IMR-90 (cell line): ENCODE measurements at regions not wholly inside any gene's neighbourhood (a gene's known extent, or its start where the extent isn't known, plus 50 kb on each side); places are given as distances from the start of the nearest gene placed in this dataset.

Source experiments
- ATAC-seq: fragments of 200-7000 bp; cut with Tn5 transposase; 2 replicates; pipeline ENCODE4 v1.9.1; 2020; ENCODE audit warnings: low read depth, mild to moderate bottlenecking, moderate library complexity
- BruUV-seq: library from RNA; stranded (reverse); fragments of 400-500 nt; replicated peaks from 2 replicates; lab custom pipeline; 2021; lab: Mats Ljungman, UMichigan
- CTCF ChIA-PET: fragments of 300-600 bp; formaldehyde crosslinking; extraction: SDS; loops from one replicate; lab custom pipeline; 2021; ENCODE audit warnings: antibody characterized with exemption; lab: Yijun Ruan, JAX
- POLR2A ChIA-PET: fragments of 300-600 bp; sonication (Branson Sonifier 250); formaldehyde crosslinking; loops from one replicate; lab custom pipeline; 2022; ENCODE audit warnings: antibody characterized with exemption; ENCODE audit not compliant: unreplicated experiment; lab: Charles Lee
- DNase-seq: peaks from one replicate; pipeline ENCODE4 v3.0.0; 2013
- H2AFZ ChIP-seq: replicated peaks from 2 replicates; pipeline ENCODE3; 2013; ENCODE audit warnings: low read length, mild to moderate bottlenecking; ENCODE audit not compliant: poor library complexity
- H2AK5ac ChIP-seq: 2 replicates; pipeline ENCODE4 v1.6.1; 2013; ENCODE audit warnings: low read depth, low read length, inconsistent platforms
- H2AK9ac ChIP-seq: replicated peaks from 2 replicates; pipeline ENCODE3; 2013; ENCODE audit warnings: mild to moderate bottlenecking, low read depth, low read length, moderate library complexity; ENCODE audit not compliant: poor library complexity
- H2BK120ac ChIP-seq: 2 replicates; pipeline ENCODE4 v1.6.1; 2013; ENCODE audit warnings: low read depth, low read length, inconsistent platforms
- H2BK15ac ChIP-seq: 3 replicates; pipeline ENCODE4 v1.6.1; 2013; ENCODE audit warnings: low read depth, low read length, inconsistent platforms
- H2BK20ac ChIP-seq: 2 replicates; pipeline ENCODE4 v1.6.1; 2013; ENCODE audit warnings: low read depth, mild to moderate bottlenecking, inconsistent platforms, low read length, moderate library complexity
- H2BK5ac ChIP-seq: 2 replicates; pipeline ENCODE4 v1.6.1; 2013; ENCODE audit warnings: mild to moderate bottlenecking, low read depth, low read length, inconsistent platforms; ENCODE audit not compliant: poor library complexity, severe bottlenecking
- H3K14ac ChIP-seq: replicated peaks from 2 replicates; pipeline ENCODE4 v1.6.1; 2013; ENCODE audit warnings: low read depth, low read length, inconsistent platforms
- H3K18ac ChIP-seq: 2 replicates; pipeline ENCODE4 v1.6.1; 2013; ENCODE audit warnings: low read depth, low read length, control low read depth
- H3K23ac ChIP-seq: 2 replicates; pipeline ENCODE4 v1.6.1; 2013; ENCODE audit warnings: low read depth, low read length, inconsistent platforms
- H3K27ac ChIP-seq: 2 replicates; pipeline ENCODE4 v1.5.1; 2013; ENCODE audit warnings: mild to moderate bottlenecking, control low read depth, low read length; ENCODE audit not compliant: insufficient read depth
- H3K27me3 ChIP-seq: 2 replicates; pipeline ENCODE4 v1.6.1; 2013; ENCODE audit warnings: low read length; ENCODE audit not compliant: control insufficient read depth, insufficient read depth
- H3K36me3 ChIP-seq: 2 replicates; pipeline ENCODE4 v1.6.1; 2013; ENCODE audit warnings: low read length, mixed read lengths; ENCODE audit not compliant: control insufficient read depth, insufficient read depth
- H3K4ac ChIP-seq: 2 replicates; pipeline ENCODE4 v1.6.1; 2013; ENCODE audit warnings: low read depth, low read length, inconsistent platforms
- H3K4me1 ChIP-seq: 2 replicates; pipeline ENCODE4 v1.6.1; 2013; ENCODE audit warnings: low read length, mixed read lengths; ENCODE audit not compliant: control insufficient read depth, insufficient read depth
- H3K4me2 ChIP-seq: 2 replicates; pipeline ENCODE4 v1.6.1; 2013; ENCODE audit warnings: low read depth, mild to moderate bottlenecking, control low read depth, low read length, moderate library complexity
- H3K4me3 ChIP-seq: 2 replicates; pipeline ENCODE4 v1.5.1; 2013; ENCODE audit warnings: low read depth, mild to moderate bottlenecking, control low read depth, low read length, moderate library complexity; ENCODE audit not compliant: insufficient read depth
- H3K56ac ChIP-seq: 2 replicates; pipeline ENCODE4 v1.6.1; 2013; ENCODE audit warnings: low read length, inconsistent platforms; ENCODE audit not compliant: insufficient read depth; ENCODE audit errors: extremely low read depth
- H3K79me1 ChIP-seq, 2 experiments: 2 replicates each; pipeline ENCODE4 v1.6.1; 2013; ENCODE audit warnings: low read length in 2 of 2, inconsistent platforms in 1 of 2, low read depth in 1 of 2
- H3K9ac ChIP-seq: 2 replicates; pipeline ENCODE4 v1.6.1; 2013; ENCODE audit warnings: low read depth, low read length, control low read depth
- H3K9me1 ChIP-seq: 2 replicates; pipeline ENCODE4 v1.6.1; 2013; ENCODE audit warnings: low read length, inconsistent platforms; ENCODE audit not compliant: insufficient read depth
- H3K9me3 ChIP-seq: 2 replicates; pipeline ENCODE4 v1.6.1; 2013; ENCODE audit warnings: low read length; ENCODE audit not compliant: control insufficient read depth, insufficient read depth
- H4K20me1 ChIP-seq: 2 replicates; pipeline ENCODE4 v1.6.1; 2013; ENCODE audit warnings: low read length, inconsistent platforms; ENCODE audit not compliant: insufficient read depth
- H4K5ac ChIP-seq: 2 replicates; pipeline ENCODE4 v1.6.1; 2013; ENCODE audit warnings: mild to moderate bottlenecking, low read depth, low read length, control low read depth
- H4K8ac ChIP-seq, 2 experiments: 2 replicates each; pipeline ENCODE4 v1.6.1; 2013; ENCODE audit warnings: low read depth in 2 of 2, low read length in 2 of 2, control low read depth in 1 of 2, inconsistent platforms in 1 of 2
- H4K91ac ChIP-seq: 2 replicates; pipeline ENCODE4 v1.6.1; 2013; ENCODE audit warnings: low read depth, low read length, inconsistent platforms; ENCODE audit not compliant: insufficient read depth
- CEBPB ChIP-seq: IDR thresholded peaks from 2 replicates; pipeline ENCODE4 v1.6.1; 2012; ENCODE audit warnings: low read depth, low read length, improper control_type of control experiment
- CHD1 ChIP-seq: IDR thresholded peaks from 2 replicates; pipeline ENCODE4 v1.6.1; 2012; ENCODE audit warnings: low read depth, low read length, improper control_type of control experiment
- ELK1 ChIP-seq: fragments of 150-350 bp; IDR thresholded peaks from 2 replicates; pipeline ENCODE4 v1.6.1; 2016; ENCODE audit warnings: low read depth, mild to moderate bottlenecking, low read length, moderate library complexity, borderline replicate concordance
- FOS ChIP-seq: fragments of 150-350 bp; IDR thresholded peaks from 2 replicates; pipeline ENCODE4 v1.6.1; 2016; ENCODE audit warnings: low read depth, low read length
- USF2 ChIP-seq: fragments of 150-350 bp; IDR thresholded peaks from 2 replicates; pipeline ENCODE4 v1.6.1; 2017; ENCODE audit warnings: mild to moderate bottlenecking, antibody characterized with exemption, low read length, low read depth
- WGBS, 2 experiments: methylation state at CpG; one replicate each; pipeline versions ENCODE4 v1.1.5 to v1.1.7; 2013; ENCODE audit warnings: missing lambda C conversion rate in 2 of 2; ENCODE audit not compliant: insufficient read length in 1 of 2; ENCODE audit errors: extremely low coverage in 2 of 2; 5-methylcytosine and 5-hydroxymethylcytosine counted together
- dilution Hi-C: fragments of 300-500 bp; cut with HindIII; formaldehyde crosslinking; loops from one replicate; pipeline ENCODE4 v1.14.3; 2018; ENCODE audit warnings: low sequenced_read_pairs; ENCODE audit not compliant: unreplicated experiment
- in situ Hi-C: fragments of 300-500 bp; cut with MboI; formaldehyde crosslinking; loops from 3 replicates; pipeline ENCODE4 v1.14.3; 2019; ENCODE audit warnings: low sequenced_read_pairs, inconsistent platforms, mixed read lengths
- intact Hi-C: fragments of 100-400 bp; cut with micrococcal nuclease; formaldehyde crosslinking; loops from 2 replicates; pipeline ENCODE4 v1.10.0; 2022

- Histone ChIP-seq H3K18ac (no peak overlapping the region), H4K5ac (no peak overlapping the region), H2BK120ac (no peak overlapping the region), H3K36me3 (no peaks in the 10 kb centered on the region), H3K4me2 (no peak overlapping the region), H3K9me3 (no peaks in the 10 kb centered on the region), H3K4me3 (no peak overlapping the region), H3K4me1 (peaks cover 2% of the 10 kb centered on the region; the same call in 1 of the 2 replicates), H3K14ac (no peak overlapping the region), H3K27ac (no peak overlapping the region), H3K23ac (no peak overlapping the region), H2BK20ac (no peak overlapping the region), H2BK15ac (no peak overlapping the region), H4K8ac (no peak overlapping the region), H2AK5ac (no peak overlapping the region), H4K91ac (no peak overlapping the region), H3K79me1 (no peaks in the 10 kb centered on the region), H3K27me3 (peaks cover 27% of the 10 kb centered on the region), H3K56ac (no peak overlapping the region), H3K4ac (no peak overlapping the region), H2BK5ac (no peak overlapping the region), H3K9me1 (no peaks in the 10 kb centered on the region), H2AK9ac (no peak overlapping the region), H4K20me1 (no peaks in the 10 kb centered on the region), H3K9ac (no peak overlapping the region), H2AFZ (no peak overlapping the region)
- no peak for TF ChIP-seq FOS
- no peak for TF ChIP-seq USF2
- TF ChIP-seq CHD1, result no peak
- no peak for TF ChIP-seq CEBPB
- TF ChIP-seq ELK1, result no peak
- in situ Hi-C loops (no loop called here), dilution Hi-C loops (no loop called here), intact Hi-C loops (no loop called here)
- DNase-seq (no peak), ATAC-seq (no peak)
- CTCF ChIA-PET, result interaction anchor here (1.5 kb wide), 2 partner anchors 16 to 521 kb away, joined by 3 to 4 read pairs; no protein-coding TSS in a partner anchor
- WGBS, 2 experiments, result no CpG with 5 or more reads among the region's 4 CpGs
- POLR2A ChIA-PET, result no interaction called here
- BruUV-seq, result no TSS peak
Measured at GRCh38 chr10:29184205-29185000, 104.5 kb upstream of the LYZL1 start.
